ENCODE measurements at regions not wholly inside any gene's neighbourhood (a gene's known extent, or its start where the extent isn't known, plus 50 kb on each side); places are given as distances from the start of the nearest gene placed in this dataset.
"Not testable (repeated sequence)": the region's sequence is repeated elsewhere in the genome, so short reads cannot be mapped to it uniquely, and the experiment has no call there.

DNA sequence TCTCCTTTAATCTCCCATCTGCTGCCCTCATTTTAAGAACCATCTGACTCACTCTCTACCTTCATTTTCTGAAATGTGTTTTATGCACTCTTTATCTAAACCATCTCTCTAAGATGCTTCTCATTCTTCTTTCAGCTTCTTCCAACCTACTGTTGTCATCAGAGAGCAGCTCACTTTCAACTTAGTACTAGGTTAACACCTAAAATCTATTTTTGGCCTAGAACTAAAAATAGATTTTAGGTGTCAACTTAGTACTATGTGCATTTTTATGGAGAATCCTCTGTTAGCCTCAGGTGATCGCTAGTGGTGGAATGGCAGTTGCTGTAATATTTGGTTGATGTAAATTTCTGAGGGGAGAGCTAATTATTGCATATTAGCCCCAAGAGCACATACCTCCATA is 277.1 kb downstream of the KCNJ2 start:
- TF ChIP-seq, protein P1, sequence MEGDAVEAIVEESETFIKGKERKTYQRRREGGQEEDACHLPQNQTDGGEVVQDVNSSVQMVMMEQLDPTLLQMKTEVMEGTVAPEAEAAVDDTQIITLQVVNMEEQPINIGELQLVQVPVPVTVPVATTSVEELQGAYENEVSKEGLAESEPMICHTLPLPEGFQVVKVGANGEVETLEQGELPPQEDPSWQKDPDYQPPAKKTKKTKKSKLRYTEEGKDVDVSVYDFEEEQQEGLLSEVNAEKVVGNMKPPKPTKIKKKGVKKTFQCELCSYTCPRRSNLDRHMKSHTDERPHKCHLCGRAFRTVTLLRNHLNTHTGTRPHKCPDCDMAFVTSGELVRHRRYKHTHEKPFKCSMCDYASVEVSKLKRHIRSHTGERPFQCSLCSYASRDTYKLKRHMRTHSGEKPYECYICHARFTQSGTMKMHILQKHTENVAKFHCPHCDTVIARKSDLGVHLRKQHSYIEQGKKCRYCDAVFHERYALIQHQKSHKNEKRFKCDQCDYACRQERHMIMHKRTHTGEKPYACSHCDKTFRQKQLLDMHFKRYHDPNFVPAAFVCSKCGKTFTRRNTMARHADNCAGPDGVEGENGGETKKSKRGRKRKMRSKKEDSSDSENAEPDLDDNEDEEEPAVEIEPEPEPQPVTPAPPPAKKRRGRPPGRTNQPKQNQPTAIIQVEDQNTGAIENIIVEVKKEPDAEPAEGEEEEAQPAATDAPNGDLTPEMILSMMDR (IDR thresholded peaks at IDR 0.05), result no peak
- TF ChIP-seq, protein P2, sequence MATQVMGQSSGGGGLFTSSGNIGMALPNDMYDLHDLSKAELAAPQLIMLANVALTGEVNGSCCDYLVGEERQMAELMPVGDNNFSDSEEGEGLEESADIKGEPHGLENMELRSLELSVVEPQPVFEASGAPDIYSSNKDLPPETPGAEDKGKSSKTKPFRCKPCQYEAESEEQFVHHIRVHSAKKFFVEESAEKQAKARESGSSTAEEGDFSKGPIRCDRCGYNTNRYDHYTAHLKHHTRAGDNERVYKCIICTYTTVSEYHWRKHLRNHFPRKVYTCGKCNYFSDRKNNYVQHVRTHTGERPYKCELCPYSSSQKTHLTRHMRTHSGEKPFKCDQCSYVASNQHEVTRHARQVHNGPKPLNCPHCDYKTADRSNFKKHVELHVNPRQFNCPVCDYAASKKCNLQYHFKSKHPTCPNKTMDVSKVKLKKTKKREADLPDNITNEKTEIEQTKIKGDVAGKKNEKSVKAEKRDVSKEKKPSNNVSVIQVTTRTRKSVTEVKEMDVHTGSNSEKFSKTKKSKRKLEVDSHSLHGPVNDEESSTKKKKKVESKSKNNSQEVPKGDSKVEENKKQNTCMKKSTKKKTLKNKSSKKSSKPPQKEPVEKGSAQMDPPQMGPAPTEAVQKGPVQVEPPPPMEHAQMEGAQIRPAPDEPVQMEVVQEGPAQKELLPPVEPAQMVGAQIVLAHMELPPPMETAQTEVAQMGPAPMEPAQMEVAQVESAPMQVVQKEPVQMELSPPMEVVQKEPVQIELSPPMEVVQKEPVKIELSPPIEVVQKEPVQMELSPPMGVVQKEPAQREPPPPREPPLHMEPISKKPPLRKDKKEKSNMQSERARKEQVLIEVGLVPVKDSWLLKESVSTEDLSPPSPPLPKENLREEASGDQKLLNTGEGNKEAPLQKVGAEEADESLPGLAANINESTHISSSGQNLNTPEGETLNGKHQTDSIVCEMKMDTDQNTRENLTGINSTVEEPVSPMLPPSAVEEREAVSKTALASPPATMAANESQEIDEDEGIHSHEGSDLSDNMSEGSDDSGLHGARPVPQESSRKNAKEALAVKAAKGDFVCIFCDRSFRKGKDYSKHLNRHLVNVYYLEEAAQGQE (IDR thresholded peaks at IDR 0.05; ENCODE audit: insufficient read depth in 1 of 2, low read depth in 2 of 2, low read length in 1 of 2), result no peak
- no peak for TF ChIP-seq POLR2AphosphoS5 (IDR thresholded peaks at IDR 0.05; ENCODE audit: low read depth, low read length)
- no peak for TF ChIP-seq SIN3A (IDR thresholded peaks at IDR 0.05; ENCODE audit: borderline replicate concordance, insufficient read depth, low read depth, low read length)
- no peak for TF ChIP-seq TCF7L2 (IDR thresholded peaks at IDR 0.05; ENCODE audit: low read depth, low read length)
- DNase-seq (ENCODE audit: low read depth, low spot score), result no peak
- intact Hi-C loops (cut with micrococcal nuclease; ENCODE audit: unreplicated experiment), result no loop called here
- ChIA-PET POLR2A (no interaction called here), CTCF (no interaction called here)
- ATAC-seq, result no peak
- Histone ChIP-seq H3K27me3 (ENCODE audit: control insufficient read depth, insufficient read depth, low read length) (no peaks in the 10 kb centered on the region), H3K4me3 (ENCODE audit: low read depth in 2 of 2, low read length in 2 of 2) (no peak overlapping the region), H3K9me3 (ENCODE audit: control insufficient read depth, insufficient read depth, low read depth, low read length) (peaks cover 2% of the 10 kb centered on the region; the same call in 1 of the 2 replicates), H3K4me1 (ENCODE audit: control insufficient read depth, insufficient read depth, low read length) (no peaks in the 10 kb centered on the region), H3K36me3 (ENCODE audit: control insufficient read depth, insufficient read depth, low read length) (no peaks in the 10 kb centered on the region), H3K27ac (ENCODE audit: low read length) (no peak overlapping the region)
- no TSS peak for BruUV-seq (replicated peaks)
- in situ Hi-C loops (cut with HindIII; ENCODE audit: low pct_unique_long_range_greater_than_20kb, low sequenced_read_pairs), result no loop called here

DNA sequence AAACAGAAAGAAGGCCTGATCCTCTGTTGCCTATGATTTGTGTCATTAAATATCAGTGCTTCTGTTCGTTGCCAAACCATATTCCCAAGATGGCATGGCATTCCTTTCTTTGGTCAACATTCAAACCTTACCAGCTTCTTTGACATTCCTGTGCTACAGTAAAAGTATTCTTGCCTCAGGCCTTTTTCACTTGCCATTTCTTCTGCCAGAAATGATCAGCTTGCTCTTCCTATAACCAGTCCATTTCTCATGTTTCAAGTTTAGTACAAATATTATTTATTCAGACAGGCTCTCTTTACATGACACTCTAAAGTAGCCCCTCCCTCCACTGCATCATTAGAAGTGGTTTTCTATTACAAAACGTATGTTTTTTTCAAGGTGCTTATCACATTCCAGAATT is 278.3 kb downstream of the KCNJ2 start:
- Histone ChIP-seq H3K4me3 (ENCODE audit: low read depth in 2 of 2, low read length in 2 of 2) (no peak overlapping the region), H3K36me3 (ENCODE audit: control insufficient read depth, insufficient read depth, low read length) (no peaks in the 10 kb centered on the region), H3K9me3 (ENCODE audit: control insufficient read depth, insufficient read depth, low read depth, low read length) (peaks cover 2% of the 10 kb centered on the region; the same call in 1 of the 2 replicates), H3K27me3 (ENCODE audit: control insufficient read depth, insufficient read depth, low read length) (no peaks in the 10 kb centered on the region), H3K4me1 (ENCODE audit: control insufficient read depth, insufficient read depth, low read length) (no peaks in the 10 kb centered on the region), H3K27ac (ENCODE audit: low read length) (no peak overlapping the region)
- DNase-seq (ENCODE audit: low read depth, low spot score) (no peak), ATAC-seq (no peak)
- TF ChIP-seq, protein P2 (IDR thresholded peaks at IDR 0.05; ENCODE audit: insufficient read depth in 1 of 2, low read depth in 2 of 2, low read length in 1 of 2), result no peak
- TF ChIP-seq POLR2AphosphoS5 (IDR thresholded peaks at IDR 0.05; ENCODE audit: low read depth, low read length) (no peak), TCF7L2 (IDR thresholded peaks at IDR 0.05; ENCODE audit: low read depth, low read length) (no peak), SIN3A (IDR thresholded peaks at IDR 0.05; ENCODE audit: borderline replicate concordance, insufficient read depth, low read depth, low read length) (no peak)
- TF ChIP-seq, protein P1 (IDR thresholded peaks at IDR 0.05), result no peak
- ChIA-PET POLR2A (no interaction called here), CTCF (no interaction called here)
- BruUV-seq (replicated peaks), result no TSS peak
- in situ Hi-C loops (cut with HindIII; ENCODE audit: low pct_unique_long_range_greater_than_20kb, low sequenced_read_pairs), result no loop called here
- intact Hi-C loops (cut with micrococcal nuclease; ENCODE audit: unreplicated experiment), result no loop called here

DNA sequence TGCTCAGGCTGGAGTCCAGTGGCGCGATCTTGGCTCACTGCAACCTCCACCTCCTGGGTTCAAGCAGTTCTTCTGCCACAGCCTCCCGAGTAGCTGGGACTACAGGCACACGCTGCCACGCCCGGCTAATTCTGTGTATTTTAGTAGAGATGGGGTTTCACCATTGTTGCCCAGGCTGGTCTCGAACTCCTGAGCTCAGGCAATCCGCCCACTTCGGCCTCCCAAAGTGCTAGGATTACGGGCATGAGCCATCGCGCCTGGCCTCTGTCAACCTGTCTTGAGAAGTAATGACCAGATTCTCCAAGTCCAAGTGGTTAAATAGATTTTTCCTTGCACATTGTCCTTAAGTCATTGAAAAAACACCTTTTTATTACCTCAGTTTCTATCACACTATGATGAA is 283.7 kb downstream of the KCNJ2 start:
- H3K27me3 ChIP-seq (ENCODE audit: control insufficient read depth, insufficient read depth, low read length); intact Hi-C loops (cut with micrococcal nuclease; ENCODE audit: unreplicated experiment); in situ Hi-C loops (cut with HindIII; ENCODE audit: low pct_unique_long_range_greater_than_20kb, low sequenced_read_pairs); H3K9me3 ChIP-seq (ENCODE audit: control insufficient read depth, insufficient read depth, low read depth, low read length); DNase-seq (ENCODE audit: low read depth, low spot score); POLR2A ChIA-PET; H3K4me3 ChIP-seq (ENCODE audit: low read depth in 2 of 2, low read length in 2 of 2); BruUV-seq (replicated peaks); CTCF ChIA-PET; H3K4me1 ChIP-seq (ENCODE audit: control insufficient read depth, insufficient read depth, low read length); ATAC-seq; H3K36me3 ChIP-seq (ENCODE audit: control insufficient read depth, insufficient read depth, low read length); H3K27ac ChIP-seq (ENCODE audit: low read length): not testable (repeated sequence)

Measured in Panc1 (cell line).